SKM-1 (cell line): ENCODE measurements at regions not wholly inside any gene's neighbourhood (a gene's known extent, or its start where the extent isn't known, plus 50 kb on each side); places are given as distances from the start of the nearest gene placed in this dataset.
"Not testable (repeated sequence)": the region's sequence is repeated elsewhere in the genome, so short reads cannot be mapped to it uniquely, and the experiment has no call there.

Source experiments
- DNase-seq: peaks from one replicate; lab custom pipeline; 2025; ENCODE audit not compliant: unreplicated experiment; lab: John Stamatoyannopoulos, UW

GRCh38 chr14:41297576-41298327 is 308.9 kb upstream of the LRFN5 start:
- no peak for DNase-seq

GRCh38 chr14:41295734-41296133 is 310.9 kb upstream of the LRFN5 start:
- no peak for DNase-seq

GRCh38 chr14:41289025-41289424 is 317.7 kb upstream of the LRFN5 start:
- DNase-seq, result no peak

GRCh38 chr14:41285186-41285748 is 321.4 kb upstream of the LRFN5 start:
- no peak for DNase-seq

- DNase-seq, result no peak
Measured at GRCh38 chr14:41280745-41281144, 325.9 kb upstream of the LRFN5 start.

GRCh38 chr14:41277450-41277849 is 329.2 kb upstream of the LRFN5 start:
- no peak for DNase-seq

- no peak for DNase-seq
Measured at GRCh38 chr14:41257476-41257875, 349.2 kb upstream of the LRFN5 start.

GRCh38 chr14:41235466-41235865 is 371.2 kb upstream of the LRFN5 start:
- DNase-seq, result no peak

GRCh38 chr14:41230683-41231082 is 376.0 kb upstream of the LRFN5 start:
- no peak for DNase-seq

GRCh38 chr14:41229824-41230223 is 376.9 kb upstream of the LRFN5 start:
- no peak for DNase-seq

GRCh38 chr14:41225433-41225832 is 381.2 kb upstream of the LRFN5 start:
- no peak for DNase-seq

- no peak for DNase-seq
Measured at GRCh38 chr14:41222581-41222980, 384.1 kb upstream of the LRFN5 start.

GRCh38 chr14:41214978-41215377 is 391.7 kb upstream of the LRFN5 start:
- DNase-seq, result not testable (repeated sequence)

GRCh38 chr14:41201696-41202095 is 405.0 kb upstream of the LRFN5 start:
- no peak for DNase-seq

GRCh38 chr14:41187868-41188267 is 418.8 kb upstream of the LRFN5 start:
- DNase-seq, result no peak

GRCh38 chr14:41171045-41171444 is 435.6 kb upstream of the LRFN5 start:
- no peak for DNase-seq

GRCh38 chr14:41167040-41167439 is 439.6 kb upstream of the LRFN5 start:
- no peak for DNase-seq

GRCh38 chr14:41154143-41154807 is 452.4 kb upstream of the LRFN5 start:
- DNase-seq, result no peak

GRCh38 chr14:41146391-41146790 is 460.3 kb upstream of the LRFN5 start:
- no peak for DNase-seq

GRCh38 chr14:41144370-41144769 is 462.3 kb upstream of the LRFN5 start:
- DNase-seq, result no peak

- DNase-seq, result no peak
Measured at GRCh38 chr14:41137741-41138140, 468.9 kb upstream of the LRFN5 start.

- no peak for DNase-seq
Measured at GRCh38 chr14:41130274-41130673, 476.4 kb upstream of the LRFN5 start.
